IMR-90 (cell line): ENCODE measurements at regions not wholly inside any gene's neighbourhood (a gene's known extent, or its start where the extent isn't known, plus 50 kb on each side); places are given as distances from the start of the nearest gene placed in this dataset.

Experiments
- ATAC-seq: fragments of 200-7000 bp; cut with Tn5 transposase; 2 replicates; pipeline ENCODE4 v1.9.1; 2020; ENCODE audit warnings: low read depth, mild to moderate bottlenecking, moderate library complexity
- BruUV-seq: library from RNA; stranded (reverse); fragments of 400-500 nt; replicated peaks from 2 replicates; lab custom pipeline; 2021; lab: Mats Ljungman, UMichigan
- CTCF ChIA-PET: fragments of 300-600 bp; formaldehyde crosslinking; extraction: SDS; loops from one replicate; lab custom pipeline; 2021; ENCODE audit warnings: antibody characterized with exemption; lab: Yijun Ruan, JAX
- POLR2A ChIA-PET: fragments of 300-600 bp; sonication (Branson Sonifier 250); formaldehyde crosslinking; loops from one replicate; lab custom pipeline; 2022; ENCODE audit warnings: antibody characterized with exemption; ENCODE audit not compliant: unreplicated experiment; lab: Charles Lee
- DNase-seq: peaks from one replicate; pipeline ENCODE4 v3.0.0; 2013
- H2AFZ ChIP-seq: replicated peaks from 2 replicates; pipeline ENCODE3; 2013; ENCODE audit warnings: low read length, mild to moderate bottlenecking; ENCODE audit not compliant: poor library complexity
- H2AK5ac ChIP-seq: 2 replicates; pipeline ENCODE4 v1.6.1; 2013; ENCODE audit warnings: low read depth, low read length, inconsistent platforms
- H2AK9ac ChIP-seq: replicated peaks from 2 replicates; pipeline ENCODE3; 2013; ENCODE audit warnings: mild to moderate bottlenecking, low read depth, low read length, moderate library complexity; ENCODE audit not compliant: poor library complexity
- H2BK120ac ChIP-seq: 2 replicates; pipeline ENCODE4 v1.6.1; 2013; ENCODE audit warnings: low read depth, low read length, inconsistent platforms
- H2BK15ac ChIP-seq: 3 replicates; pipeline ENCODE4 v1.6.1; 2013; ENCODE audit warnings: low read depth, low read length, inconsistent platforms
- H2BK20ac ChIP-seq: 2 replicates; pipeline ENCODE4 v1.6.1; 2013; ENCODE audit warnings: low read depth, mild to moderate bottlenecking, inconsistent platforms, low read length, moderate library complexity
- H2BK5ac ChIP-seq: 2 replicates; pipeline ENCODE4 v1.6.1; 2013; ENCODE audit warnings: mild to moderate bottlenecking, low read depth, low read length, inconsistent platforms; ENCODE audit not compliant: poor library complexity, severe bottlenecking
- H3K14ac ChIP-seq: replicated peaks from 2 replicates; pipeline ENCODE4 v1.6.1; 2013; ENCODE audit warnings: low read depth, low read length, inconsistent platforms
- H3K18ac ChIP-seq: 2 replicates; pipeline ENCODE4 v1.6.1; 2013; ENCODE audit warnings: low read depth, low read length, control low read depth
- H3K23ac ChIP-seq: 2 replicates; pipeline ENCODE4 v1.6.1; 2013; ENCODE audit warnings: low read depth, low read length, inconsistent platforms
- H3K27ac ChIP-seq: 2 replicates; pipeline ENCODE4 v1.5.1; 2013; ENCODE audit warnings: mild to moderate bottlenecking, control low read depth, low read length; ENCODE audit not compliant: insufficient read depth
- H3K27me3 ChIP-seq: 2 replicates; pipeline ENCODE4 v1.6.1; 2013; ENCODE audit warnings: low read length; ENCODE audit not compliant: control insufficient read depth, insufficient read depth
- H3K36me3 ChIP-seq: 2 replicates; pipeline ENCODE4 v1.6.1; 2013; ENCODE audit warnings: low read length, mixed read lengths; ENCODE audit not compliant: control insufficient read depth, insufficient read depth
- H3K4ac ChIP-seq: 2 replicates; pipeline ENCODE4 v1.6.1; 2013; ENCODE audit warnings: low read depth, low read length, inconsistent platforms
- H3K4me1 ChIP-seq: 2 replicates; pipeline ENCODE4 v1.6.1; 2013; ENCODE audit warnings: low read length, mixed read lengths; ENCODE audit not compliant: control insufficient read depth, insufficient read depth
- H3K4me2 ChIP-seq: 2 replicates; pipeline ENCODE4 v1.6.1; 2013; ENCODE audit warnings: low read depth, mild to moderate bottlenecking, control low read depth, low read length, moderate library complexity
- H3K4me3 ChIP-seq: 2 replicates; pipeline ENCODE4 v1.5.1; 2013; ENCODE audit warnings: low read depth, mild to moderate bottlenecking, control low read depth, low read length, moderate library complexity; ENCODE audit not compliant: insufficient read depth
- H3K56ac ChIP-seq: 2 replicates; pipeline ENCODE4 v1.6.1; 2013; ENCODE audit warnings: low read length, inconsistent platforms; ENCODE audit not compliant: insufficient read depth; ENCODE audit errors: extremely low read depth
- H3K79me1 ChIP-seq, 2 experiments: 2 replicates each; pipeline ENCODE4 v1.6.1; 2013; ENCODE audit warnings: low read length in 2 of 2, inconsistent platforms in 1 of 2, low read depth in 1 of 2
- H3K9ac ChIP-seq: 2 replicates; pipeline ENCODE4 v1.6.1; 2013; ENCODE audit warnings: low read depth, low read length, control low read depth
- H3K9me1 ChIP-seq: 2 replicates; pipeline ENCODE4 v1.6.1; 2013; ENCODE audit warnings: low read length, inconsistent platforms; ENCODE audit not compliant: insufficient read depth
- H3K9me3 ChIP-seq: 2 replicates; pipeline ENCODE4 v1.6.1; 2013; ENCODE audit warnings: low read length; ENCODE audit not compliant: control insufficient read depth, insufficient read depth
- H4K20me1 ChIP-seq: 2 replicates; pipeline ENCODE4 v1.6.1; 2013; ENCODE audit warnings: low read length, inconsistent platforms; ENCODE audit not compliant: insufficient read depth
- H4K5ac ChIP-seq: 2 replicates; pipeline ENCODE4 v1.6.1; 2013; ENCODE audit warnings: mild to moderate bottlenecking, low read depth, low read length, control low read depth
- H4K8ac ChIP-seq, 2 experiments: 2 replicates each; pipeline ENCODE4 v1.6.1; 2013; ENCODE audit warnings: low read depth in 2 of 2, low read length in 2 of 2, control low read depth in 1 of 2, inconsistent platforms in 1 of 2
- H4K91ac ChIP-seq: 2 replicates; pipeline ENCODE4 v1.6.1; 2013; ENCODE audit warnings: low read depth, low read length, inconsistent platforms; ENCODE audit not compliant: insufficient read depth
- CEBPB ChIP-seq: IDR thresholded peaks from 2 replicates; pipeline ENCODE4 v1.6.1; 2012; ENCODE audit warnings: low read depth, low read length, improper control_type of control experiment
- FOS ChIP-seq: fragments of 150-350 bp; IDR thresholded peaks from 2 replicates; pipeline ENCODE4 v1.6.1; 2016; ENCODE audit warnings: low read depth, low read length
- NFE2L2 ChIP-seq: fragments of 150-350 bp; IDR thresholded peaks from 2 replicates; pipeline ENCODE4 v1.6.1; 2016; ENCODE audit warnings: low read depth, mild to moderate bottlenecking, low read length
- WGBS, 2 experiments: methylation state at CpG; one replicate each; pipeline versions ENCODE4 v1.1.5 to v1.1.7; 2013; ENCODE audit warnings: missing lambda C conversion rate in 2 of 2; ENCODE audit not compliant: insufficient read length in 1 of 2; ENCODE audit errors: extremely low coverage in 2 of 2; 5-methylcytosine and 5-hydroxymethylcytosine counted together
- dilution Hi-C: fragments of 300-500 bp; cut with HindIII; formaldehyde crosslinking; loops from one replicate; pipeline ENCODE4 v1.14.3; 2018; ENCODE audit warnings: low sequenced_read_pairs; ENCODE audit not compliant: unreplicated experiment
- in situ Hi-C: fragments of 300-500 bp; cut with MboI; formaldehyde crosslinking; loops from 3 replicates; pipeline ENCODE4 v1.14.3; 2019; ENCODE audit warnings: low sequenced_read_pairs, inconsistent platforms, mixed read lengths
- intact Hi-C: fragments of 100-400 bp; cut with micrococcal nuclease; formaldehyde crosslinking; loops from 2 replicates; pipeline ENCODE4 v1.10.0; 2022
- TF ChIP-seq, protein P1 (sequence below): fragments of 150-350 bp; IDR thresholded peaks from 2 replicates; pipeline ENCODE4 v1.6.1; 2016; ENCODE audit warnings: low read depth, mild to moderate bottlenecking, low read length, moderate library complexity, borderline replicate concordance
- TF ChIP-seq, protein P2 (sequence below): conservative IDR thresholded peaks from 2 replicates; pipeline ENCODE4 v1.5.1; 2012; ENCODE audit warnings: mild to moderate bottlenecking, low read depth, low read length, improper control_type of control experiment

- ATAC-seq (no peak), DNase-seq (no peak)
- no peak overlapping the region for H3K4ac ChIP-seq
- BruUV-seq, result no TSS peak
- H3K27me3 ChIP-seq, result peaks cover 60% of the 10 kb centered on the region
- H3K4me1 ChIP-seq, result peaks cover 6% of the 10 kb centered on the region; the same call in 1 of the 2 replicates
- no peaks in the 10 kb centered on the region for H3K36me3 ChIP-seq
- no peak overlapping the region for H2BK20ac ChIP-seq
- H2AFZ ChIP-seq, result no peak overlapping the region
- H2BK5ac ChIP-seq, result no peak overlapping the region
- no peak overlapping the region for H2BK120ac ChIP-seq
- H3K9me3 ChIP-seq, result peaks cover 3% of the 10 kb centered on the region; the same call in 1 of the 2 replicates
- no peak overlapping the region for H3K4me3 ChIP-seq
- H4K8ac ChIP-seq, result no peak overlapping the region
- no peak overlapping the region for H3K23ac ChIP-seq
- intact Hi-C loops, result no loop called here
- 58% methylated on average over 6 of the region's 8 CpGs; no CpG with 5 or more reads in 1 of the 2 experiments for WGBS, 2 experiments
- no peak overlapping the region for H3K18ac ChIP-seq
- no peak overlapping the region for H3K4me2 ChIP-seq
- in situ Hi-C loops, result no loop called here
- no peak overlapping the region for H2AK5ac ChIP-seq
- no peak overlapping the region for H3K9ac ChIP-seq
- no peak overlapping the region for H4K91ac ChIP-seq
- no peaks in the 10 kb centered on the region for H3K79me1 ChIP-seq
- no peak overlapping the region for H2AK9ac ChIP-seq
- ChIA-PET POLR2A (no interaction called here), CTCF (no interaction called here)
- no peak overlapping the region for H4K5ac ChIP-seq
- no peak overlapping the region for H3K56ac ChIP-seq
- H2BK15ac ChIP-seq, result no peak overlapping the region
- no peak overlapping the region for H3K27ac ChIP-seq
- no peak overlapping the region for H3K14ac ChIP-seq
- H4K20me1 ChIP-seq, result no peaks in the 10 kb centered on the region
- dilution Hi-C loops, result no loop called here
- TF ChIP-seq NFE2L2, result peak; percentile 19; the same call in 1 of the 2 replicates
- TF ChIP-seq, protein P1, sequence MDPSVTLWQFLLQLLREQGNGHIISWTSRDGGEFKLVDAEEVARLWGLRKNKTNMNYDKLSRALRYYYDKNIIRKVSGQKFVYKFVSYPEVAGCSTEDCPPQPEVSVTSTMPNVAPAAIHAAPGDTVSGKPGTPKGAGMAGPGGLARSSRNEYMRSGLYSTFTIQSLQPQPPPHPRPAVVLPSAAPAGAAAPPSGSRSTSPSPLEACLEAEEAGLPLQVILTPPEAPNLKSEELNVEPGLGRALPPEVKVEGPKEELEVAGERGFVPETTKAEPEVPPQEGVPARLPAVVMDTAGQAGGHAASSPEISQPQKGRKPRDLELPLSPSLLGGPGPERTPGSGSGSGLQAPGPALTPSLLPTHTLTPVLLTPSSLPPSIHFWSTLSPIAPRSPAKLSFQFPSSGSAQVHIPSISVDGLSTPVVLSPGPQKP, result no peak
- no peak for TF ChIP-seq CEBPB
- TF ChIP-seq, protein P2, sequence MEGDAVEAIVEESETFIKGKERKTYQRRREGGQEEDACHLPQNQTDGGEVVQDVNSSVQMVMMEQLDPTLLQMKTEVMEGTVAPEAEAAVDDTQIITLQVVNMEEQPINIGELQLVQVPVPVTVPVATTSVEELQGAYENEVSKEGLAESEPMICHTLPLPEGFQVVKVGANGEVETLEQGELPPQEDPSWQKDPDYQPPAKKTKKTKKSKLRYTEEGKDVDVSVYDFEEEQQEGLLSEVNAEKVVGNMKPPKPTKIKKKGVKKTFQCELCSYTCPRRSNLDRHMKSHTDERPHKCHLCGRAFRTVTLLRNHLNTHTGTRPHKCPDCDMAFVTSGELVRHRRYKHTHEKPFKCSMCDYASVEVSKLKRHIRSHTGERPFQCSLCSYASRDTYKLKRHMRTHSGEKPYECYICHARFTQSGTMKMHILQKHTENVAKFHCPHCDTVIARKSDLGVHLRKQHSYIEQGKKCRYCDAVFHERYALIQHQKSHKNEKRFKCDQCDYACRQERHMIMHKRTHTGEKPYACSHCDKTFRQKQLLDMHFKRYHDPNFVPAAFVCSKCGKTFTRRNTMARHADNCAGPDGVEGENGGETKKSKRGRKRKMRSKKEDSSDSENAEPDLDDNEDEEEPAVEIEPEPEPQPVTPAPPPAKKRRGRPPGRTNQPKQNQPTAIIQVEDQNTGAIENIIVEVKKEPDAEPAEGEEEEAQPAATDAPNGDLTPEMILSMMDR, result no peak
- TF ChIP-seq FOS, result no peak
- no peaks in the 10 kb centered on the region; the same call in 1 of the 2 replicates for H3K9me1 ChIP-seq
Observed at GRCh38 chr5:172562443-172562842, 78.6 kb upstream of the NEURL1B start.
